ENCODE measurements at regions not wholly inside any gene's neighbourhood (a gene's known extent, or its start where the extent isn't known, plus 50 kb on each side); places are given as distances from the start of the nearest gene placed in this dataset.
"Not testable (repeated sequence)": the region's sequence is repeated elsewhere in the genome, so short reads cannot be mapped to it uniquely, and the experiment has no call there.

GRCh38 chr9:100811643-100812042 is 216.9 kb upstream of the PLPPR1 start:
- no peak for DNase-seq (ENCODE audit: low read depth in 2 of 2)

DNA sequence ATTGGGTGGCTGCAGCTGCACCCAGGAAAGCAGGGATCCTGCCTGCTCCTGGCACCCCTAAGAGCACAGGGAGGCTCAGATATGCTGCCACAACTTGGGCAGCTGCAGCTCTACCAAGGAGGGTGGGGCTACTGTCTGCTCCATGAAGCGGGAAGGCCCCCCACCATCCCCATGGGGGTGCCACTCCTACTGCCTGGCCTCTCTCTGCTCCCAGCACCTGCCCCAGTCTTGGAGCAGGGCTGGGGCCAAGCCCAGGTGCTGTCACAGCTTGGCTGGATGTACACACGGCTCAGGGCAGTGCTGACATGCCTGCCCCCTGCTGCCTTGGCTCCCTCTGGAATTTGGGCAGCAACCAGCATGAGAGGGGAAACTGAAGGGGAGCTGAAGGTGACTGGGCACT is 214.7 kb upstream of the PLPPR1 start:
- DNase-seq (ENCODE audit: low read depth in 2 of 2), result no peak

- DNase-seq (ENCODE audit: low read depth in 2 of 2), result no peak
Observed at GRCh38 chr9:100819980-100820379, 208.5 kb upstream of the PLPPR1 start.

DNA sequence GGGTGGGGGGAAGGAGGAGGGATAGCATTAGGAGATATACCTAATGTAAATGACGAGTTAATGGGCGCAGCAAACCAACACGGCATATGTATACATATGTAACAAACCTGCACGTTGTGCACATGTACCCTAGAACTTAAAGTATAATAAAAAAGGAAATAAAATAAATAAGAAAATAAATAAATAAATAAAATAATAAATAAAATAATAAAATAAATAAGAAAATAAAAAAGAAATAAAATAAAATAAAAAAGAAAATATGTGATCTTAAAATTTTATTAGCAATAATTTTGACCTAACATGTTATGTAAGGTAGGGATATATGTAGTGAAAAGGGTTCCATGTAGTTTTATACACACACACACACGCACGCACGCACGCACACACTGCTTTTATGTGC is 195.5 kb upstream of the PLPPR1 start:
- DNase-seq (ENCODE audit: low read depth in 2 of 2), result not testable (repeated sequence)

GRCh38 chr9:100838857-100839256 is 189.7 kb upstream of the PLPPR1 start:
- no peak for DNase-seq (ENCODE audit: low read depth in 2 of 2)

DNA sequence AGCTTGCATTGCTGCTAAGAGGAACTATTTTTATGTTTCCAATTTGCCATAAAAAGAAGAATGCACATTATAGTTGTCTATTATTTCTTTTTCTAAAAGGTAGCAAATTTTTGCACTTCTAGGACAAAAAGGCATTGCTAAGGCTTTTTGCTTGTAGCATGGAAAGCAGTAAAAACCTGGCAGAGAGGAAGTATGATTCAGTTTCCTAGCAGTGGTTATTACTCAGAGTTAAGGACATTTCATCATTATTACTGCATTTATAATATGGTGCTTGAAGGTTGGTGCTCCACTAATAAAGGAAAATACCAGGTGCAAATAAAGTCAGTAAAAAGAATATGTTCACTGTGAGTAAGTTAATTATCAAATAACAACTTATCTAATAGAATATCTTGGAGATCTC is 179.8 kb upstream of the PLPPR1 start:
- no peak for DNase-seq (ENCODE audit: low read depth in 2 of 2)

DNA sequence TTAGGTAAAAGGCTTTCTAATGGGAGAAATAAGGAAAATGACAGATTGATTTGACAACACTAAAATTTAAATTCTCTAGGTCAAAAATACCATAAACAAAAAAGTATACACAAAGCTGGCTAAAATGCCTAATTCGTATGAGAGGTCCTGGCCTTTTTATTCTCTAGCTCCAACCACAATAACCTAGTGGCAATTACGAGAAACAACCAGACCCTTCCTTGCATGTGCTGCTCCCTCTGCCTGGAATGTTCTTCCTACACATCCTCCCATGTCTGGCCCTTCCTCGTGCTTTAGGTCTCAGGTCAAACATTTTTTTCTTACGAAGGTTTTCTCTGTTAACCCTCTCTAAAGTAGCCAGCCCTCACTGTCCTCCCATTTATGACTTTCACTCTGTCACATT is 176.4 kb upstream of the PLPPR1 start:
- no peak for DNase-seq (ENCODE audit: low read depth in 2 of 2)

- DNase-seq (ENCODE audit: low read depth in 2 of 2), result no peak
Observed at GRCh38 chr9:100856238-100856637, 172.3 kb upstream of the PLPPR1 start.

- no peak for DNase-seq (ENCODE audit: low read depth in 2 of 2)
Observed at GRCh38 chr9:100865111-100865510, 163.4 kb upstream of the PLPPR1 start.

DNA sequence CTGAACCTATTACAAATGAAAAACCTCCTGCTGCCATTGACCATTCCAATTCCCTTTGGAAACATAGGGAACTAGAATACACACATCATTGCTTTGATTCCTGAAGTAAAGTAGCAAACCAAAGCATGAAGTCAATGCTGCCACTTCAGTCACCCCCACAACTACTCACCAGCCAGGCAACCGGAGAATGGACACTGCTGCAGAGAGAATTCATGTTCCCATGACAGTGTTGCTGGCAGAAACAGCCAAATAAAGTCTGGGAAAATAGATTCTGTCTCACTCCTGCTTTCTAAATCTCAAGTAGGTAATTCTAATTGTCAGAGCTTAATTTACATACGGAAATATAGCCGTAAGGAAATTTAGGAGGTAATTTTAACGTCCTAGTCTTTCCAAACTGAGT is 162.9 kb upstream of the PLPPR1 start:
- DNase-seq (ENCODE audit: low read depth in 2 of 2), result no peak

- no peak for DNase-seq (ENCODE audit: low read depth in 2 of 2)
Observed at GRCh38 chr9:100869326-100869725, 159.2 kb upstream of the PLPPR1 start.

DNA sequence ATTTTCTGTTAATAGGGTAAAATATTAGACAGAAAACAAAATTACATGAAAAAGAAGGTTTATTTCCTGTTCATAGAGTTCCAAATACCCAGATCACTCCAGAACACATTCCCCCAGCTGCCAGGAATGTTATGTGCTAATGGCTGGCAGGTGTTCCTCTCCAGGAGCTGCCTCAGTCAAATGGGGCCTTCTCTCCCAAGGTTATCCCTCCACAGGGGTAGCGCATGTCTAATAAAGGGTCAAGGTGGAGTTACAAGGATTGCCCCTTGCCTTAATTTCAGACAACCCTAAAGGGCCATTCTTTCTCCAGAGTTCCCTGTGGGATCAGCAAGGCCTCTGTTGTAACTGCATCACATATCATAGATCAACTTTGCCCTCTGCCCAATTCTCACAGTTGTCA is 148.6 kb upstream of the PLPPR1 start:
- no peak for DNase-seq (ENCODE audit: low read depth in 2 of 2)

DNA sequence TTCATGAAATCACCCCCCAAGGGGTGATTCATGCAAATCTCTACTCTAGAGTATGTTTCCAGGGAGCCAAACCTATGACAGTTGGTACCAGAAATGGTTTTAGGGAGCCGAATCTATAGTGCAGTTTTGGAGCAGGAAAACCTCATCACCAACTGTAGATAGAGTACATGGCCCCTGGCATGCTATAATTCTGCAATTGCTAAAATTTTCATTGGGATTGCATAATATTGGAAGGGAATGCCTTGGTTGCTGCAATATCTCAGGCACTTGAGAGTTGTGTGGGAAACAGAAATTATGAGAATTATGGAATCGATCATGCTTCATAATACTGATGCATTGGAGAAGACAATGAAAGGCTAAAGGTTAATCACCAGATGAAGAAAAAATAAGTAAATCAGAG is 148.2 kb upstream of the PLPPR1 start:
- DNase-seq (ENCODE audit: low read depth in 2 of 2), result no peak

DNA sequence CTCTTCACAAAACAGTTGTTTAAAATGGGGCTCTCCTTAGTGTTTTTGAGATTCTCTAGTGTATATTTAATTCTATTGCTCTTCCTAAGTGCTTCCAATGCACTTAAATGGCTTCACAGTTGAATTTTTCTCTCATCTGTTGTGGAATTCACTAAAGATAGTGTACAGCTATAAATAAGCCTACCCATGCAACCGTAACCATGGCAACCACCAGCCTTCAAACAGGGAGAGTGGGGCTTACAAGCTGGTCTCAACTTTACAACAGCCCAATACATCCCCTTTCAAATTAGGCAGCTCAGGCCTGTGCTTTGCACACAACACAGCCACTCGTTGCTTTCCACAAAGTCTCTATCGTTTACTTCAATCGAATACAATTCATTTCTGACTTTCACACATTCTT is 144.0 kb upstream of the PLPPR1 start:
- no peak for DNase-seq (ENCODE audit: low read depth in 2 of 2)

DNA sequence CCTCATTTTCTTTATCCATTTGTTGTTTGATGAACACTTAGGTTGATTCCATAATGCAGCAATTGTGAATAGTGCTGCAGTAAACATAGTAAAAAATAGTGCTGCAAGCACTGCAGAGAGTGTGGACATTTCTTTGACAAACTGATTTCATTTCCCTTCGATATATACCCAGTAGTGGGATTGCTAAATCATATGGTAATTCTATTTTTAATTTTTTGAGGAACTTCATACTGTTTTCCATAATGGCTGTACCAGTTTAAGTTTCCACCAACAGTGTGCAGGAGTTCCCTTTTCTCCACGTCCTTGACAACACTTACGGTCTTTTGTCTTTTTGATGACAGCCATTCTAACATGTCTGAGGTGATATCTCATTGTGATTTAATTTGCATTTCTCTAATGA is 138.2 kb upstream of the PLPPR1 start:
- no peak for DNase-seq (ENCODE audit: low read depth in 2 of 2)

GRCh38 chr9:100911273-100911672 is 117.3 kb upstream of the PLPPR1 start:
- no peak for DNase-seq (ENCODE audit: low read depth in 2 of 2)

DNA sequence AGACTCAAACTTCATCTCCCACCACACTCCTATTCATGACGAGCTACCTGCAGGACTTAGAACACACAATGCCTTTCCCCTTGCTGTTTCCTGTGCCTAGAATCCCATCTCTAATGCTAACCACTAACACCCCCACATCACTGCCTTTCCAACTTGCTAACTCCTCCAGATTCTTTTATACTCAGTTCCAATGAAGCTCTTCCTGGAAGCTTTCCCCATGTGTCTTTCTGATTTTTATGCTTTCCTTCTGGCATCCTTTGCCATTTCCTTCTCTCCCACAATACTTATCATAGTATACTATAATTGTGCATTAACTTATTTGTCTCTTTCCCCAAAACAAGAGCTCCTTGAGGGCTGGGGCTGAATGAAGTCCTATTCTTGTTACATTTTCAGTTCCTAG is 115.3 kb upstream of the PLPPR1 start:
- no peak for DNase-seq (ENCODE audit: low read depth in 2 of 2)

DNA sequence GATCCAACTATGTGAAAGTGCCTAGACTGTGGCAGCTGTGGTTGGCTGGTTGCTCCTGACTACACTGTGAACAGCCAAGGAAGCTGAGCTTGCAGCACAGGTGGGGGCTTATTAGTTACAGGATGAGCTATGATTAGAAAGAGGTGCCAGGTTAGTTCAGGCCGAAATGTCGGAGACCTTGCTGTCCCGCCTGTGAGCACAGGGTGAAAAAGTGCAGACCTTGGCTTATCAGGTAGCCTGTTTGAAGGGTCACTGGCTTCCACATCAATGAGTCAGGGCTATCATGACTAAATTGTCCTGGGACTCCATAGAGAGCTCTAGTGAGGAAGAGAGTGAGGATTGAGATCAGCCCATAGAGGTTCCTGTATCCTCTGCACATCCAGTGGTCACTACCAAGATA is 114.3 kb upstream of the PLPPR1 start:
- no peak for DNase-seq (ENCODE audit: low read depth in 2 of 2)

DNA sequence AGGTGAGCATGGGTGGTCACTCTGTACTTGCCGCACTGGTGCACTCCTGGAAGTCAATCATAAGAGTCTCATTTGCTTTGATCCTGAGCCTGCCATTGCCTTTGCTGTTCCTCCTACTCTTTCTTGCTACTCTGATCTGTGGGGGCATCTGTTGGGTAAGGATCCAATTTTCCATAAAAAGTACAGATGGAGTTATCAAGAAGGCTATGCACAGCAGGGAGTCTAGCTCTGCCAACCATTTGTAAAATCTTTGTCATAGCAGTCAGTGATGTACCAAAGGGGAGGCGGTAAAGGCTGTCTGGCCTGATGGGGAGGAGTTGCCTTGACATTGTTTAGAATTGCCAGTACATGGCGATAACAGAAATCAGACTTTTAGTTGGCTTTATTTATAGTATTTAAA is 109.0 kb upstream of the PLPPR1 start:
- DNase-seq (ENCODE audit: low read depth in 2 of 2), result no peak

DNA sequence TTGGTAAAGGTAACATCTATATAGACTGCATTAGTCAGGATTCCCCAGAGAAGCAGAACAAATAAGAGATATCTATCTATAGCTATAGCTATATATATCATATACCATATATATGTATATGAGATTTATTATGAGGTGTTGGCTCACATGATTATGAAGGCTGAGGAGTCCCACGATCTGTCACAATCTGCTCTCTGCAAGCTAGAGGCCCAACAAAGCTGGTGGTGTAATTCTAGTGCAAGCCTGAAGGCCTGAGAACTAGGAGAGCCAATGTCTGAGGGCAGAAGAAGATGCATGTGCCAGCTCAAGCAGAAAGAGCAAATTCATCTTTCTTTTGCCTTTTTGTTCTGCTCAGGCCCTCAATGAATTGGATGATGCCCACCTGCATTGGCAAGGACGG is 102.2 kb upstream of the PLPPR1 start:
- no peak for DNase-seq (ENCODE audit: low read depth in 2 of 2)

- DNase-seq (ENCODE audit: low read depth in 2 of 2), result no peak
Observed at GRCh38 chr9:100927763-100928162, 100.8 kb upstream of the PLPPR1 start.

DNA sequence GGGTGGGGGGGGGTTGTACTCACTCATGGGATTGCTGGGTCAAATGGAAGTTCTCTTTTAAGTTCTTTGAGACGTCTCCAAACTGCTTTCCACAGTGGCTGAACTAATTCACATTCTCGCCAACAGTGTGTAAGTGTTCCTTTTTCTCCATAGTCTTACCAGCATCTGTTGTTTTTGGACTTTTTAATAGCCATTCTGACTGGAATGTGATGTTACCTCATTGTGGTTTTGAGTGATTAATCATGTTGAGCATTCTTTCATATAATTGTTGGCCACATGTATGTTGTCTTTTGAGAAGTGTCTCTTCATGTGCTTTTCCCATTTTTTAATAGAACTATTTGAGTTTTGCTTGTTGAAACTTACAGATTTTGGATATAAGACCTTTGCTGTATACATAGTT is 94.9 kb upstream of the PLPPR1 start:
- DNase-seq (ENCODE audit: low read depth in 2 of 2), result no peak

GRCh38 chr9:100937382-100937781 is 91.1 kb upstream of the PLPPR1 start:
- DNase-seq (ENCODE audit: low read depth in 2 of 2), result no peak

- DNase-seq (ENCODE audit: low read depth in 2 of 2), result no peak
Observed at GRCh38 chr9:100938507-100938906, 90.0 kb upstream of the PLPPR1 start.

DNA sequence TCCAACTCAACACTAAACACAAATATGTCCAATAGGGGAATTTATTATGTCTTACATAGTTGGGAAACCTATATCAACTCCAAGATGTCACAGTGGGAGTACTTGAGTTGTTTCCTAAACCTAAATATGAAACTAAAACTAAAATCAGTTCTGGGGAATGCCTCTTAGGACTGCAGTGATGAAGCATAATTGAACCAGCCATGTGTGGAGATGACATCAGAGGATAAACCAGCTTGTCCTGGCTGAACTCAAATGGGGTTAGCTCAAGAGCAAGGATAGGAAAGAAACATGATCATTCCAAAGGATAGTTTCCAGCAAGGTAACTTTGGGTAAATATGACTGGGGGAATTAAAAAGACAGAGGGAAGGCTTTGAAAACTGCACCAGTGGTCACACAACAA is 88.9 kb upstream of the PLPPR1 start:
- no peak for DNase-seq (ENCODE audit: low read depth in 2 of 2)
